HepG2 (cell line): ENCODE measurements at regions not wholly inside any gene's neighbourhood (a gene's known extent, or its start where the extent isn't known, plus 50 kb on each side); places are given as distances from the start of the nearest gene placed in this dataset.

ENCODE experiments used
- ATAC-seq: fragments of 200-7000 bp; cut with Tn5 transposase; 3 replicates; pipeline ENCODE4 v1.9.1; 2020; ENCODE audit warnings: mild to moderate bottlenecking, moderate library complexity
- BruUV-seq: library from RNA; stranded (reverse); fragments of 400-500 nt; replicated peaks from 2 replicates; lab custom pipeline; 2021; lab: Mats Ljungman, UMichigan
- CTCF ChIA-PET: fragments of 300-600 bp; formaldehyde crosslinking; extraction: SDS; loops from one replicate; lab custom pipeline; 2021; ENCODE audit warnings: low total read pairs, inconsistent platforms, low intra/inter-chr PET ratio; lab: Yijun Ruan, JAX
- POLR2A ChIA-PET: fragments of 350-600 bp; sonication (Branson Sonifier 250); formaldehyde crosslinking; loops from one replicate; lab custom pipeline; 2020; ENCODE audit warnings: antibody characterized with exemption, inconsistent platforms; lab: Yijun Ruan, JAX
- DNase-seq: peaks from one replicate; pipeline ENCODE4 v3.0.0-alpha.2; 2015; ENCODE audit warnings: low spot score
- FAIRE-seq: peaks from 3 replicates; lab custom pipeline; 2011; peaks lifted over from hg19 to GRCh38; lab: Jason Lieb, UNC
- H2AFZ ChIP-seq: one replicate; pipeline ENCODE4 v1.6.1; 2011; ENCODE audit warnings: low read length, inconsistent platforms
- H3K27ac ChIP-seq: fragments of 300-600 bp; 3 replicates; pipeline ENCODE4 v1.8.0; 2011; ENCODE audit warnings: mixed run types, mild to moderate bottlenecking, mixed read lengths, low read length, inconsistent platforms; ENCODE audit not compliant: insufficient read depth; ENCODE audit errors: extremely low read length
- H3K27me3 ChIP-seq, 2 experiments: fragments of 200-600 bp in 1 of 2; 2 replicates in 1 of 2; 3 replicates in 1 of 2; pipeline versions ENCODE4 v1.6.0 to v1.8.0; 2011; ENCODE audit warnings: low read length in 2 of 2, mild to moderate bottlenecking in 2 of 2, moderate library complexity in 2 of 2, inconsistent platforms in 1 of 2; ENCODE audit not compliant: insufficient read depth in 2 of 2, control insufficient read depth in 1 of 2
- H3K36me3 ChIP-seq, 2 experiments: fragments of 200-600 bp in 1 of 2; replicated peaks in 1 of 2; 2 replicates in 1 of 2; 3 replicates in 1 of 2; pipeline versions ENCODE4 v1.5.1 to v1.8.0; 2011; ENCODE audit warnings: low read length in 2 of 2, inconsistent platforms in 1 of 2; ENCODE audit not compliant: insufficient read depth in 2 of 2, control insufficient read depth in 1 of 2
- H3K4me1 ChIP-seq: 2 replicates; pipeline ENCODE4 v1.5.1; 2012; ENCODE audit warnings: low read length, inconsistent platforms; ENCODE audit not compliant: insufficient read depth
- H3K4me2 ChIP-seq: 2 replicates; pipeline ENCODE4 v1.6.0; 2011; ENCODE audit warnings: low read depth, low read length, inconsistent platforms
- H3K4me3 ChIP-seq, 3 experiments: fragments of 200-600 bp in 1 of 3; sonication (generic), shearing (Covaris generic) in 1 of 3; replicated peaks in 1 of 3; 2 replicates each; pipeline ENCODE4 v1.5.1; 2011 to 2016; ENCODE audit warnings: low read length in 3 of 3, inconsistent platforms in 2 of 3, low read depth in 2 of 3, mild to moderate bottlenecking in 2 of 3, control low read depth in 1 of 3, mixed read lengths in 1 of 3; ENCODE audit not compliant: insufficient read depth in 1 of 3
- H3K79me2 ChIP-seq: one replicate; pipeline ENCODE4 v1.6.1; 2011; ENCODE audit warnings: low read length, inconsistent platforms; ENCODE audit not compliant: insufficient read depth
- H3K9ac ChIP-seq: 2 replicates; pipeline ENCODE4 v1.6.0; 2011; ENCODE audit warnings: mild to moderate bottlenecking, low read depth, low read length, inconsistent platforms; ENCODE audit not compliant: insufficient read depth
- H3K9me3 ChIP-seq: 2 replicates; pipeline ENCODE4 v1.5.1; 2012; ENCODE audit warnings: mild to moderate bottlenecking, low read length
- H4K20me1 ChIP-seq: 2 replicates; pipeline ENCODE4 v1.6.0; 2011; ENCODE audit warnings: inconsistent platforms, mild to moderate bottlenecking, low read length, moderate library complexity; ENCODE audit not compliant: insufficient read depth
- ATAD3A ChIP-seq: sonication (generic); formaldehyde crosslinking; IDR thresholded peaks from 2 replicates; pipeline ENCODE4 v1.4.0; 2020; ENCODE audit warnings: missing genetic modification reagents
- FOXM1 ChIP-seq: sonication (generic); formaldehyde crosslinking; IDR thresholded peaks from 2 replicates; pipeline ENCODE4 v1.5.0; 2020; ENCODE audit warnings: missing genetic modification reagents
- HIVEP1 ChIP-seq: sonication (generic); formaldehyde crosslinking; IDR thresholded peaks from 2 replicates; pipeline ENCODE4 v1.4.0; 2020; ENCODE audit warnings: mild to moderate bottlenecking, missing genetic modification reagents
- HNRNPK ChIP-seq: fragments of 200-400 bp; formaldehyde crosslinking; IDR thresholded peaks from 2 replicates; pipeline ENCODE4 v1.6.1; 2018; ENCODE audit warnings: low read length, low read depth, moderate library complexity, mild to moderate bottlenecking; ENCODE audit not compliant: poor library complexity, severe bottlenecking
- KDM3A ChIP-seq: IDR thresholded peaks from 2 replicates; pipeline ENCODE4 v1.6.1; 2018; ENCODE audit warnings: low read depth, missing compliant biosample characterization
- MTA3 ChIP-seq: sonication (generic); formaldehyde crosslinking; IDR thresholded peaks from 2 replicates; pipeline ENCODE4 v1.4.0; 2020; ENCODE audit warnings: missing genetic modification reagents
- RARA ChIP-seq: IDR thresholded peaks from 2 replicates; pipeline ENCODE4 v1.6.1; 2016; ENCODE audit warnings: missing genetic modification reagents, missing compliant biosample characterization
- SKI ChIP-seq: fragments of 450-650 bp; IDR thresholded peaks from one replicate; pipeline ENCODE4 v1.6.1; 2018; ENCODE audit warnings: mild to moderate bottlenecking; ENCODE audit not compliant: partially characterized antibody
- YEATS4 ChIP-seq: sonication (generic); formaldehyde crosslinking; IDR thresholded peaks from 2 replicates; pipeline ENCODE4 v1.4.0; 2020; ENCODE audit warnings: missing genetic modification reagents, borderline replicate concordance
- ZNF138 ChIP-seq: sonication (generic); formaldehyde crosslinking; IDR thresholded peaks from 2 replicates; pipeline ENCODE4 v1.5.0; 2020; ENCODE audit warnings: mild to moderate bottlenecking, low read depth, missing genetic modification reagents
- ZNF335 ChIP-seq: sonication (generic); formaldehyde crosslinking; IDR thresholded peaks from 2 replicates; pipeline ENCODE4 v1.4.0; 2020; ENCODE audit warnings: missing genetic modification reagents
- ZNF597 ChIP-seq: sonication (generic); formaldehyde crosslinking; IDR thresholded peaks from 2 replicates; pipeline ENCODE4 v1.5.0; 2020; ENCODE audit warnings: missing genetic modification reagents
- ZNF747 ChIP-seq: sonication (generic); formaldehyde crosslinking; IDR thresholded peaks from 2 replicates; pipeline ENCODE4 v1.8.1; 2023; ENCODE audit warnings: missing genetic modification reagents, mild to moderate bottlenecking, borderline replicate concordance
- ZNF749 ChIP-seq: sonication (generic); formaldehyde crosslinking; IDR thresholded peaks from 2 replicates; pipeline ENCODE4 v1.8.0; 2022; ENCODE audit warnings: mild to moderate bottlenecking, missing genetic modification reagents, moderate library complexity, borderline replicate concordance
- ZSCAN22 ChIP-seq: sonication (generic); formaldehyde crosslinking; IDR thresholded peaks from 2 replicates; pipeline ENCODE4 v1.4.0; 2020; ENCODE audit warnings: mild to moderate bottlenecking, missing genetic modification reagents
- in situ Hi-C: cut with HindIII; loops from 2 replicates; pipeline ENCODE4 v1.10.0; 2017; ENCODE audit warnings: low pct_unique_long_range_greater_than_20kb; ENCODE audit not compliant: extremely low pct_ligation_motif_present
- intact Hi-C: fragments of 100-400 bp; cut with micrococcal nuclease; formaldehyde crosslinking; loops from one replicate; pipeline ENCODE4 v1.10.0; 2022; ENCODE audit not compliant: unreplicated experiment
- TF ChIP-seq, protein P1 (sequence below): sonication (generic); formaldehyde crosslinking; IDR thresholded peaks from 2 replicates; pipeline ENCODE4 v1.8.0; 2022; ENCODE audit warnings: missing genetic modification reagents, mild to moderate bottlenecking, inconsistent platforms, borderline replicate concordance
- TF ChIP-seq, protein P2 (sequence below): sonication (generic); formaldehyde crosslinking; IDR thresholded peaks from 2 replicates; pipeline ENCODE4 v1.5.0; 2020; ENCODE audit warnings: missing genetic modification reagents
- TF ChIP-seq, protein P3 (sequence below): sonication (generic); formaldehyde crosslinking; IDR thresholded peaks from 2 replicates; pipeline ENCODE4 v1.4.0; 2020; ENCODE audit warnings: missing genetic modification reagents

DNA sequence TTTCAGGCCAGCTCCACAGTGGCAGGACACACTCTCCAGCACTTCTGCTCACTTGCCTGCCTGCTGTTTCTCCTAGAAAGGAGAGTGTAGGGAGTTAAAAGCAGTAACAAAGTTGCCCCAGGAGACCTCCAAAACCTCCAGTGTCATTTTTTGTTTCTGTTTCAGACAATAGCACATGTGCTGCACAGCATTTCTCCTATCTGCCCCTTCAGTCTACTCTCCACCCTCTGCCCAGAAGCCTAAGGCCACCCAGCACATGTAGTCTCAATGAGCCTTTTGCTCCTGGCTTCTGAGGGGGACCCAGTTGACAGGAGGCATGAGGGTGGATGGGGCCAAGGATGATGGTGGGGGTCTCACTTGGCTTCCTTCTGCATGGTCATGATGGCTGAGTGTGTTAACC lies 329.6 kb upstream of the CLNK start:
- in situ Hi-C loops, result no loop called here
- no peak for FAIRE-seq

More for the DNA sequence above, 329.6 kb upstream of the CLNK start:
- no peak overlapping the region for H3K4me3 ChIP-seq
- no peaks in the 10 kb centered on the region for H3K27me3 ChIP-seq
- no peaks in the 10 kb centered on the region for H3K36me3 ChIP-seq
- H2AFZ ChIP-seq, result no peak overlapping the region
- DNase-seq (no peak), ATAC-seq (no peak)
- no peaks in the 10 kb centered on the region for H3K4me1 ChIP-seq
- H3K27ac ChIP-seq, result no peak overlapping the region
- TF ChIP-seq SKI (no peak), HNRNPK (no peak), ZNF597 (no peak), ATAD3A (CRISPR knock-in tag) (no peak), ZNF335 (CRISPR knock-in tag) (no peak), MTA3 (CRISPR knock-in tag) (no peak), KDM3A (CRISPR knock-in tag) (no peak), ZSCAN22 (CRISPR knock-in tag) (no peak), FOXM1 (no peak), ZNF747 (no peak), ZNF749 (CRISPR knock-in tag) (no peak), HIVEP1 (CRISPR knock-in tag) (no peak), RARA (CRISPR knock-in tag) (no peak), YEATS4 (no peak), ZNF138 (CRISPR knock-in tag) (no peak)
- TF ChIP-seq, protein P1, sequence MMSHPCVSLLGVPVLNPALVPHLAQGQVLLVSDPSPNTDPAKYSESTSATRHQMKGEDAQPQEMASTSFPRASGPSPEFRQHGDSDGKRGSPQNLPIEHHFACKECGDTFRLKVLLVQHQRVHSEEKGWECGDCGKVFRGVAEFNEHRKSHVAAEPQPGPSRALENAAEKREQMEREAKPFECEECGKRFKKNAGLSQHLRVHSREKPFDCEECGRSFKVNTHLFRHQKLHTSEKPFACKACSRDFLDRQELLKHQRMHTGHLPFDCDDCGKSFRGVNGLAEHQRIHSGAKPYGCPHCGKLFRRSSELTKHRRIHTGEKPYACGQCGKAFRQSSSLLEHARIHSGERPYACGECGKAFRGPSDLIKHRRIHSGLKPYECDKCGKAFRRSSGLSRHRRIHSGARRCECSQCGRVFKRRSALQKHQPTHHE (CRISPR knock-in tag), result no peak
- TF ChIP-seq, protein P2, sequence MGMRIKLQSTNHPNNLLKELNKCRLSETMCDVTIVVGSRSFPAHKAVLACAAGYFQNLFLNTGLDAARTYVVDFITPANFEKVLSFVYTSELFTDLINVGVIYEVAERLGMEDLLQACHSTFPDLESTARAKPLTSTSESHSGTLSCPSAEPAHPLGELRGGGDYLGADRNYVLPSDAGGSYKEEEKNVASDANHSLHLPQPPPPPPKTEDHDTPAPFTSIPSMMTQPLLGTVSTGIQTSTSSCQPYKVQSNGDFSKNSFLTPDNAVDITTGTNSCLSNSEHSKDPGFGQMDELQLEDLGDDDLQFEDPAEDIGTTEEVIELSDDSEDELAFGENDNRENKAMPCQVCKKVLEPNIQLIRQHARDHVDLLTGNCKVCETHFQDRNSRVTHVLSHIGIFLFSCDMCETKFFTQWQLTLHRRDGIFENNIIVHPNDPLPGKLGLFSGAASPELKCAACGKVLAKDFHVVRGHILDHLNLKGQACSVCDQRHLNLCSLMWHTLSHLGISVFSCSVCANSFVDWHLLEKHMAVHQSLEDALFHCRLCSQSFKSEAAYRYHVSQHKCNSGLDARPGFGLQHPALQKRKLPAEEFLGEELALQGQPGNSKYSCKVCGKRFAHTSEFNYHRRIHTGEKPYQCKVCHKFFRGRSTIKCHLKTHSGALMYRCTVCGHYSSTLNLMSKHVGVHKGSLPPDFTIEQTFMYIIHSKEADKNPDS (CRISPR knock-in tag), result no peak
- TF ChIP-seq, protein P3, sequence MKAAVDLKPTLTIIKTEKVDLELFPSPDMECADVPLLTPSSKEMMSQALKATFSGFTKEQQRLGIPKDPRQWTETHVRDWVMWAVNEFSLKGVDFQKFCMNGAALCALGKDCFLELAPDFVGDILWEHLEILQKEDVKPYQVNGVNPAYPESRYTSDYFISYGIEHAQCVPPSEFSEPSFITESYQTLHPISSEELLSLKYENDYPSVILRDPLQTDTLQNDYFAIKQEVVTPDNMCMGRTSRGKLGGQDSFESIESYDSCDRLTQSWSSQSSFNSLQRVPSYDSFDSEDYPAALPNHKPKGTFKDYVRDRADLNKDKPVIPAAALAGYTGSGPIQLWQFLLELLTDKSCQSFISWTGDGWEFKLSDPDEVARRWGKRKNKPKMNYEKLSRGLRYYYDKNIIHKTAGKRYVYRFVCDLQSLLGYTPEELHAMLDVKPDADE (CRISPR knock-in tag), result no peak
- H3K79me2 ChIP-seq, result no peaks in the 10 kb centered on the region
- no peak overlapping the region for H3K9ac ChIP-seq
- intact Hi-C loops, result no loop called here
- peaks cover 5% of the 10 kb centered on the region; the same call in 1 of the 2 replicates for H3K9me3 ChIP-seq
- H3K4me2 ChIP-seq, result no peak overlapping the region
- no peaks in the 10 kb centered on the region for H4K20me1 ChIP-seq
- ChIA-PET POLR2A (no interaction called here), CTCF (no interaction called here)
- BruUV-seq, result no TSS peak
